ENCODE measurements at regions not wholly inside any gene's neighbourhood (a gene's known extent, or its start where the extent isn't known, plus 50 kb on each side); places are given as distances from the start of the nearest gene placed in this dataset.

GRCh38 chr15:97156739-97157265 lies 803.7 kb upstream of the ARRDC4 start:
- TF ChIP-seq CTCF (IDR thresholded peaks at IDR 0.05): no peak
- TF ChIP-seq POLR2A (IDR thresholded peaks at IDR 0.05): no peak
- no peak for TF ChIP-seq POLR2AphosphoS5 (IDR thresholded peaks at IDR 0.05)

Data from prostate gland (tissue), 2 donors.